HCT116 (cell line): ENCODE measurements at regions not wholly inside any gene's neighbourhood (a gene's known extent, or its start where the extent isn't known, plus 50 kb on each side); places are given as distances from the start of the nearest gene placed in this dataset.

Experiments
- ATAC-seq: fragments of 200-7000 bp; cut with Tn5 transposase; 2 replicates; pipeline ENCODE4 v1.9.1; 2020; ENCODE audit warnings: mild to moderate bottlenecking, moderate library complexity
- BruUV-seq: library from RNA; stranded (reverse); fragments of 400-500 nt; replicated peaks from 2 replicates; lab custom pipeline; 2021; lab: Mats Ljungman, UMichigan
- CTCF ChIA-PET: fragments of 300-600 bp; sonication (Branson Sonifier 250); formaldehyde crosslinking; loops from one replicate; lab custom pipeline; 2021; ENCODE audit warnings: antibody characterized with exemption; lab: Charles Lee
- POLR2A ChIA-PET: fragments of 300-600, 350-600 bp; sonication (Branson Sonifier 250); formaldehyde crosslinking; loops from one replicate; lab custom pipeline; 2021; ENCODE audit warnings: antibody characterized with exemption; lab: Charles Lee
- RAD21 ChIA-PET, 2 experiments: fragments of 300-600 bp; sonication (Branson Sonifier 250); formaldehyde crosslinking; loops; one replicate each; lab custom pipeline; 2023; ENCODE audit warnings: low total read pairs in 2 of 2; ENCODE audit not compliant: uncharacterized antibody in 2 of 2, unreplicated experiment in 2 of 2, low non-redundant PET in 1 of 2; lab: Charles Lee
- DNase-seq: peaks from one replicate; pipeline ENCODE4 v3.0.0-alpha.2; 2010; ENCODE audit warnings: low read depth, low spot score
- H2AFZ ChIP-seq: fragments of 200-600 bp; shearing (Covaris generic), sonication (generic); 2 replicates; pipeline ENCODE4 v1.6.1; 2017; ENCODE audit warnings: low read depth, mixed run types, mixed read lengths, antibody characterized with exemption, low read length; ENCODE audit not compliant: poor library complexity, severe bottlenecking
- H3K27ac ChIP-seq: 2 replicates; pipeline ENCODE4 v1.5.1; 2012; ENCODE audit warnings: low read depth, low read length
- H3K27me3 ChIP-seq: fragments of 200-600 bp; sonication (generic); 2 replicates; pipeline ENCODE4 v1.6.1; 2016; ENCODE audit warnings: mixed run types, low read length, mixed read lengths; ENCODE audit not compliant: insufficient read depth
- H3K36me3 ChIP-seq, 2 experiments: fragments of 200-500 bp in 1 of 2; fragments of 200-600 bp in 1 of 2; sonication (Bioruptor generic) in 1 of 2; sonication (generic) in 1 of 2; 2 replicates each; pipeline versions ENCODE4 v1.5.1 to v1.6.1; 2014 to 2016; ENCODE audit warnings: low read length in 2 of 2, inconsistent platforms in 1 of 2, mixed read lengths in 1 of 2, mixed run types in 1 of 2; ENCODE audit not compliant: insufficient read depth in 2 of 2, control insufficient read depth in 1 of 2
- H3K4me1 ChIP-seq, 2 experiments: fragments of 200-600 bp in 1 of 2; sonication (generic) in 1 of 2; 2 replicates each; pipeline versions ENCODE4 v1.5.1 to v1.6.1; 2012 to 2017; ENCODE audit warnings: low read length in 2 of 2, inconsistent platforms in 1 of 2, mild to moderate bottlenecking in 1 of 2, mixed read lengths in 1 of 2, mixed run types in 1 of 2, moderate library complexity in 1 of 2; ENCODE audit not compliant: insufficient read depth in 2 of 2, control insufficient read depth in 1 of 2
- H3K4me2 ChIP-seq: fragments of 200-600 bp; sonication (generic); 2 replicates; pipeline ENCODE4 v1.6.1; 2017; ENCODE audit warnings: mixed run types, low read length, mixed read lengths
- H3K4me3 ChIP-seq, 2 experiments: fragments of 200-600 bp in 1 of 2; sonication (generic) in 1 of 2; replicated peaks in 1 of 2; 2 replicates each; pipeline ENCODE4 v1.5.1; 2011 to 2016; ENCODE audit warnings: low read length in 2 of 2, control low read depth in 1 of 2, low read depth in 1 of 2, mild to moderate bottlenecking in 1 of 2, mixed read lengths in 1 of 2, mixed run types in 1 of 2
- H3K79me2 ChIP-seq: fragments of 200-600 bp; sonication (generic); 2 replicates; pipeline ENCODE4 v1.6.1; 2017; ENCODE audit warnings: mild to moderate bottlenecking, mixed run types, low read length, moderate library complexity, mixed read lengths; ENCODE audit not compliant: insufficient read depth
- H3K9ac ChIP-seq: fragments of 200-600 bp; sonication (generic); 2 replicates; pipeline ENCODE4 v1.6.1; 2016; ENCODE audit warnings: low read length, mixed read lengths
- H3K9me2 ChIP-seq: fragments of 200-600 bp; sonication (generic), shearing (Covaris generic); 2 replicates; pipeline ENCODE4 v1.6.1; 2017; ENCODE audit warnings: mixed run types, mild to moderate bottlenecking, moderate library complexity; ENCODE audit not compliant: insufficient read depth
- H3K9me3 ChIP-seq, 2 experiments: fragments of 200-500 bp in 1 of 2; fragments of 200-600 bp in 1 of 2; sonication (Bioruptor generic) in 1 of 2; sonication (generic) in 1 of 2; 2 replicates each; pipeline ENCODE4 v1.6.1; 2014 to 2017; ENCODE audit warnings: low read length in 2 of 2, mixed read lengths in 2 of 2, inconsistent platforms in 1 of 2, low read depth in 1 of 2, mild to moderate bottlenecking in 1 of 2, mixed run types in 1 of 2, moderate library complexity in 1 of 2; ENCODE audit not compliant: control insufficient read depth in 1 of 2, insufficient read depth in 1 of 2
- H4K20me1 ChIP-seq: fragments of 200-600 bp; sonication (generic), shearing (Covaris generic); 2 replicates; pipeline ENCODE4 v1.6.1; 2017; ENCODE audit warnings: mixed run types, mild to moderate bottlenecking, moderate library complexity; ENCODE audit not compliant: insufficient read depth
- CBX3 ChIP-seq: IDR thresholded peaks from 2 replicates; pipeline ENCODE4 v1.6.1; 2012; ENCODE audit warnings: low read depth
- CEBPB ChIP-seq: IDR thresholded peaks from 2 replicates; pipeline ENCODE4 v1.6.1; 2012; ENCODE audit warnings: low read depth
- EGR1 ChIP-seq: IDR thresholded peaks from 2 replicates; pipeline ENCODE4 v1.6.1; 2012; ENCODE audit warnings: low read depth
- ELF1 ChIP-seq: IDR thresholded peaks from 2 replicates; pipeline ENCODE4 v1.6.1; 2012; ENCODE audit warnings: low read depth, borderline replicate concordance
- EZH2phosphoT487 ChIP-seq: fragments of 200-600 bp; IDR thresholded peaks from 2 replicates; pipeline ENCODE4 v1.6.1; 2018; ENCODE audit warnings: antibody characterized with exemption, borderline replicate concordance
- FOSL1 ChIP-seq: IDR thresholded peaks from 2 replicates; pipeline ENCODE4 v1.6.1; 2012; ENCODE audit warnings: low read depth
- JUND ChIP-seq: IDR thresholded peaks from 2 replicates; pipeline ENCODE4 v1.6.1; 2012
- POLR2A ChIP-seq: IDR thresholded peaks from 2 replicates; pipeline ENCODE4 v1.7.0; 2011; ENCODE audit warnings: borderline replicate concordance; ENCODE audit not compliant: insufficient read depth, insufficient read length; ENCODE audit errors: extremely low read depth
- POLR2AphosphoS5 ChIP-seq: IDR thresholded peaks from 2 replicates; pipeline ENCODE4 v1.6.1; 2011; ENCODE audit warnings: mild to moderate bottlenecking, low read depth, low read length, moderate library complexity
- RAD21 ChIP-seq: IDR thresholded peaks from 2 replicates; pipeline ENCODE4 v1.6.1; 2012; ENCODE audit warnings: low read depth, mild to moderate bottlenecking
- SIN3A ChIP-seq: IDR thresholded peaks from 2 replicates; pipeline ENCODE4 v1.6.1; 2012; ENCODE audit warnings: low read depth
- SP1 ChIP-seq: IDR thresholded peaks from 2 replicates; pipeline ENCODE4 v1.6.1; 2012; ENCODE audit warnings: low read depth
- SRF ChIP-seq: IDR thresholded peaks from 2 replicates; pipeline ENCODE4 v1.6.1; 2012; ENCODE audit warnings: low read depth
- YY1 ChIP-seq: IDR thresholded peaks from 2 replicates; pipeline ENCODE4 v1.6.1; 2011; ENCODE audit warnings: low read length, low read depth, moderate library complexity, mild to moderate bottlenecking; ENCODE audit not compliant: insufficient replicate concordance; ENCODE audit errors: extremely low read depth
- ZNF274 ChIP-seq: fragments of 200-500 bp; sonication (Bioruptor generic); IDR thresholded peaks from 2 replicates; pipeline ENCODE4 v1.6.1; 2014; ENCODE audit warnings: mild to moderate bottlenecking, low read depth, low read length, inconsistent platforms
- intact Hi-C: fragments of 100-400 bp; cut with micrococcal nuclease; formaldehyde crosslinking; loops from 2 replicates; pipeline ENCODE4 v1.10.0; 2022
- TF ChIP-seq, protein P1 (sequence below): IDR thresholded peaks from 2 replicates; pipeline ENCODE4 v1.6.1; 2012
- TF ChIP-seq, protein P2 (sequence below): IDR thresholded peaks from 2 replicates; pipeline ENCODE4 v1.6.1; 2012; ENCODE audit warnings: low read depth
- TF ChIP-seq, protein P3 (sequence below), 3 experiments: fragments of 200-600 bp in 1 of 3; sonication (generic) in 1 of 3; IDR thresholded peaks in 2 of 3; conservative IDR thresholded peaks in 1 of 3; 2 replicates each; pipeline ENCODE4 v1.5.1; 2012 to 2017; ENCODE audit warnings: low read depth in 2 of 3, low read length in 2 of 3, antibody characterized with exemption in 1 of 3, borderline replicate concordance in 1 of 3, control low read depth in 1 of 3, mild to moderate bottlenecking in 1 of 3, mixed read lengths in 1 of 3, mixed run types in 1 of 3, moderate library complexity in 1 of 3; ENCODE audit not compliant: insufficient read depth in 1 of 3

DNA sequence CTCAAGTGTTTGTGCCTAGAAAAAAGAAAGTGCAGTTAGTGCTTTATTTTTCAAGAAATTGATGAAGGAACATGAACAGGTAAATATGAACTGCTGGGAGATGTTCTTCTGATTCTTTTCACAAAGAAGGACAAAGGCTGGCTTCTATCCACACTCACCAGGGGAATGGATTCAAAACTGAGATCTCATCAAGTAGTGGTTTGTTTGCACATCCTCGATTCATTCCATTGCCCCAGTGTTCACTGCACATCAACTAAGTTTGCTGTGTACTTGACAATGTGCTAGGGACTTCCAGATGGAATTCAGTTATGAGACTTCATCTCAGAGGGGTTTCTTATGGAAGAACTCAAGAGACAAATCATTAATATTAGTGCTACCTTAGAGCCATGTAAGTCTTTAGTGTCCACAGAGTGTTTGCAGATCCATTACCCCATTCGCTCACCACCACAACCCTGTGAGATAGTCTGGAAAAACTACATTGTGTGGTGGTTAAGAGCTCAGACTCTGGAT lies 332.9 kb upstream of the PPP2R3A start:
- Histone ChIP-seq H3K9me3 (no peaks in the 10 kb centered on the region), H3K4me2 (no peak overlapping the region), H3K79me2 (no peaks in the 10 kb centered on the region), H3K4me1 (no peaks in the 10 kb centered on the region), H4K20me1 (no peaks in the 10 kb centered on the region), H2AFZ (no peak overlapping the region), H3K36me3 (no peaks in the 10 kb centered on the region), H3K27me3 (peaks cover 24% of the 10 kb centered on the region; the same call in 1 of the 2 replicates), H3K9me2 (no peaks in the 10 kb centered on the region), H3K9ac (no peak overlapping the region), H3K4me3 (no peak overlapping the region), H3K27ac (no peak overlapping the region)
- TF ChIP-seq JUND (no peak), RAD21 (no peak), YY1 (no peak), SP1 (no peak), FOSL1 (no peak), CEBPB (no peak), EZH2phosphoT487 (no peak), EGR1 (no peak), SIN3A (no peak), ZNF274 (no peak), CBX3 (no peak), POLR2AphosphoS5 (no peak), SRF (no peak), ELF1 (no peak), POLR2A (no peak)
- TF ChIP-seq, protein P1, sequence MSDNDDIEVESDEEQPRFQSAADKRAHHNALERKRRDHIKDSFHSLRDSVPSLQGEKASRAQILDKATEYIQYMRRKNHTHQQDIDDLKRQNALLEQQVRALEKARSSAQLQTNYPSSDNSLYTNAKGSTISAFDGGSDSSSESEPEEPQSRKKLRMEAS: no peak
- TF ChIP-seq, protein P2, sequence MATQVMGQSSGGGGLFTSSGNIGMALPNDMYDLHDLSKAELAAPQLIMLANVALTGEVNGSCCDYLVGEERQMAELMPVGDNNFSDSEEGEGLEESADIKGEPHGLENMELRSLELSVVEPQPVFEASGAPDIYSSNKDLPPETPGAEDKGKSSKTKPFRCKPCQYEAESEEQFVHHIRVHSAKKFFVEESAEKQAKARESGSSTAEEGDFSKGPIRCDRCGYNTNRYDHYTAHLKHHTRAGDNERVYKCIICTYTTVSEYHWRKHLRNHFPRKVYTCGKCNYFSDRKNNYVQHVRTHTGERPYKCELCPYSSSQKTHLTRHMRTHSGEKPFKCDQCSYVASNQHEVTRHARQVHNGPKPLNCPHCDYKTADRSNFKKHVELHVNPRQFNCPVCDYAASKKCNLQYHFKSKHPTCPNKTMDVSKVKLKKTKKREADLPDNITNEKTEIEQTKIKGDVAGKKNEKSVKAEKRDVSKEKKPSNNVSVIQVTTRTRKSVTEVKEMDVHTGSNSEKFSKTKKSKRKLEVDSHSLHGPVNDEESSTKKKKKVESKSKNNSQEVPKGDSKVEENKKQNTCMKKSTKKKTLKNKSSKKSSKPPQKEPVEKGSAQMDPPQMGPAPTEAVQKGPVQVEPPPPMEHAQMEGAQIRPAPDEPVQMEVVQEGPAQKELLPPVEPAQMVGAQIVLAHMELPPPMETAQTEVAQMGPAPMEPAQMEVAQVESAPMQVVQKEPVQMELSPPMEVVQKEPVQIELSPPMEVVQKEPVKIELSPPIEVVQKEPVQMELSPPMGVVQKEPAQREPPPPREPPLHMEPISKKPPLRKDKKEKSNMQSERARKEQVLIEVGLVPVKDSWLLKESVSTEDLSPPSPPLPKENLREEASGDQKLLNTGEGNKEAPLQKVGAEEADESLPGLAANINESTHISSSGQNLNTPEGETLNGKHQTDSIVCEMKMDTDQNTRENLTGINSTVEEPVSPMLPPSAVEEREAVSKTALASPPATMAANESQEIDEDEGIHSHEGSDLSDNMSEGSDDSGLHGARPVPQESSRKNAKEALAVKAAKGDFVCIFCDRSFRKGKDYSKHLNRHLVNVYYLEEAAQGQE: no peak
- TF ChIP-seq, protein P3, sequence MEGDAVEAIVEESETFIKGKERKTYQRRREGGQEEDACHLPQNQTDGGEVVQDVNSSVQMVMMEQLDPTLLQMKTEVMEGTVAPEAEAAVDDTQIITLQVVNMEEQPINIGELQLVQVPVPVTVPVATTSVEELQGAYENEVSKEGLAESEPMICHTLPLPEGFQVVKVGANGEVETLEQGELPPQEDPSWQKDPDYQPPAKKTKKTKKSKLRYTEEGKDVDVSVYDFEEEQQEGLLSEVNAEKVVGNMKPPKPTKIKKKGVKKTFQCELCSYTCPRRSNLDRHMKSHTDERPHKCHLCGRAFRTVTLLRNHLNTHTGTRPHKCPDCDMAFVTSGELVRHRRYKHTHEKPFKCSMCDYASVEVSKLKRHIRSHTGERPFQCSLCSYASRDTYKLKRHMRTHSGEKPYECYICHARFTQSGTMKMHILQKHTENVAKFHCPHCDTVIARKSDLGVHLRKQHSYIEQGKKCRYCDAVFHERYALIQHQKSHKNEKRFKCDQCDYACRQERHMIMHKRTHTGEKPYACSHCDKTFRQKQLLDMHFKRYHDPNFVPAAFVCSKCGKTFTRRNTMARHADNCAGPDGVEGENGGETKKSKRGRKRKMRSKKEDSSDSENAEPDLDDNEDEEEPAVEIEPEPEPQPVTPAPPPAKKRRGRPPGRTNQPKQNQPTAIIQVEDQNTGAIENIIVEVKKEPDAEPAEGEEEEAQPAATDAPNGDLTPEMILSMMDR (IDR thresholded peaks at IDR 0.05 in 2 of 3, conservative IDR thresholded peaks at IDR 0.05 in 1 of 3; ENCODE audit: borderline replicate concordance in 1 of 3, insufficient read depth in 1 of 3, low read depth in 2 of 3, low read length in 2 of 3): no peak
- no peak for DNase-seq
- intact Hi-C loops: no loop called here
- ChIA-PET CTCF (no interaction called here), POLR2A (no interaction called here), RAD21 (no interaction called here)
- ATAC-seq: no peak
- no TSS peak for BruUV-seq
